ENCODE measurements at regions not wholly inside any gene's neighbourhood (a gene's known extent, or its start where the extent isn't known, plus 50 kb on each side); places are given as distances from the start of the nearest gene placed in this dataset.

GRCh38 chr22:47596176-47596690 lies 833.8 kb downstream of the TBC1D22A start:
- TF ChIP-seq CTCF (IDR thresholded peaks at IDR 0.05 in 8 of 11, conservative IDR thresholded peaks at IDR 0.05 in 3 of 11) = no peak
- TF ChIP-seq POLR2AphosphoS5 (IDR thresholded peaks at IDR 0.05) = no peak
- TF ChIP-seq POLR2A (IDR thresholded peaks at IDR 0.05) = no peak

Measured in spleen (tissue), 7 donors.